Loucy (cell line): ENCODE measurements at regions not wholly inside any gene's neighbourhood (a gene's known extent, or its start where the extent isn't known, plus 50 kb on each side); places are given as distances from the start of the nearest gene placed in this dataset.

ENCODE experiments used
- CTCF ChIP-seq: fragments of 200-600 bp; sonication (generic); conservative IDR thresholded peaks from 2 replicates; pipeline ENCODE4 v1.5.1; 2014; ENCODE audit warnings: mild to moderate bottlenecking, antibody characterized with exemption, low read length
- EZH2phosphoT487 ChIP-seq: fragments of 200-600 bp; IDR thresholded peaks from 2 replicates; pipeline ENCODE4 v1.6.1; 2018; ENCODE audit warnings: antibody characterized with exemption, mild to moderate bottlenecking, moderate library complexity, borderline replicate concordance

DNA sequence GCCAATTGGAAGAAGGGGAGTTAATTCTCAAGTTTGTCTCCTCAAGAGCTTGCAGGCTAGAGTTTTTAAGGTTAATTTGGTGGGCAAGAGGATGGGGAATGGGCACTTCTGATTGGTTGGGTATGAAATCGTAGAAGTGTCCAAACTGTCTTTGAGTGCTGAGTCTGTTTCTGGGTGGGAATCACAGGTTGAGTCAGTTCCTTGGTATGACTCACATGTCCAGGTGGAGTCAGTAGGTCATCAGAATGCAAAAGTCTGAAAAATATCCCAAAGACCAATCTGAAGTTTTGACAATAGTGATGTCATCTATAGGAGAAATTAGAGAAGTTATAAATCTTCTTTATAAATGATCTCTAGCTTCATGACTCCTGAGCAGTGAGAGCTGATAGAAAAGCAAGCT lies 1252.2 kb downstream of the REEP3 start:
- TF ChIP-seq CTCF: no peak
- no peak for TF ChIP-seq EZH2phosphoT487
